ENCODE measurements at regions not wholly inside any gene's neighbourhood (a gene's known extent, or its start where the extent isn't known, plus 50 kb on each side); places are given as distances from the start of the nearest gene placed in this dataset.
"Not testable (repeated sequence)": the region's sequence is repeated elsewhere in the genome, so short reads cannot be mapped to it uniquely, and the experiment has no call there.

DNA sequence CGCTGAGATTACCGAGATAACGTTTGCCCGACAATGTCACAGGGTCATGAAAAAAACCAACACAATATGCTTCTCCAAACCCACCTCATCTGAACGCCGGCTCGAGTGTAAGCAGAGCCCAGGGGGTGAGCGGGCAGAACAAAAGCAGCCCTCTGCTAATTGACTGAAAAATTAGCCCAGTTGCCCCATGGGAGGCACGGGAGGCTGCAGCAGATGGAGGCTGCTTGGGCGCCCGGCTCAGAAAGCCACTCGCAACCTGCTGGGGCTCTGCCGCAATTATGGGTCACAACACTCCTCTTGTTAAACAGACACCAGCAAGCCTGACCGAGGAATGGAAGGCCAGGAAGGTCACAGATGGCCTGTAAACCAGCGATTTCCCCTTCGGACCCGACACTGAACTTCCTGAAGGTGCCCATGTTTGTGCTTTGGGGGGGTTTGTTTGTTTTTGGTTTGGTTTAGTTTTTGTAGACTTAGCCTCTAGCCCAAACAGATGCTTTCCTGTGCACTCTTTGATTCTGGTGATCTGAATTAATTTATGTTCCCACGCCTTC is 104.6 kb upstream of the IRX1 start:
- H3K36me3 ChIP-seq: no peaks in the 10 kb centered on the region
- no peak overlapping the region for H3K4me2 ChIP-seq
- 0 out of 2 replicates have a peak, but pooled peaks cover 5% of the 10 kb centered on the region for H3K4me1 ChIP-seq
- H3K4me3 ChIP-seq: no peak overlapping the region
- H3K27me3 ChIP-seq: no peaks in the 10 kb centered on the region
- H3K27ac ChIP-seq: no peak overlapping the region
- H4K20me1 ChIP-seq: no peaks in the 10 kb centered on the region
- H3K9me3 ChIP-seq: no peaks in the 10 kb centered on the region
- TF ChIP-seq Cebpa-rat (IDR thresholded peaks at IDR 0.05): no peak
- no peak overlapping the region for H3K9ac ChIP-seq

DNA sequence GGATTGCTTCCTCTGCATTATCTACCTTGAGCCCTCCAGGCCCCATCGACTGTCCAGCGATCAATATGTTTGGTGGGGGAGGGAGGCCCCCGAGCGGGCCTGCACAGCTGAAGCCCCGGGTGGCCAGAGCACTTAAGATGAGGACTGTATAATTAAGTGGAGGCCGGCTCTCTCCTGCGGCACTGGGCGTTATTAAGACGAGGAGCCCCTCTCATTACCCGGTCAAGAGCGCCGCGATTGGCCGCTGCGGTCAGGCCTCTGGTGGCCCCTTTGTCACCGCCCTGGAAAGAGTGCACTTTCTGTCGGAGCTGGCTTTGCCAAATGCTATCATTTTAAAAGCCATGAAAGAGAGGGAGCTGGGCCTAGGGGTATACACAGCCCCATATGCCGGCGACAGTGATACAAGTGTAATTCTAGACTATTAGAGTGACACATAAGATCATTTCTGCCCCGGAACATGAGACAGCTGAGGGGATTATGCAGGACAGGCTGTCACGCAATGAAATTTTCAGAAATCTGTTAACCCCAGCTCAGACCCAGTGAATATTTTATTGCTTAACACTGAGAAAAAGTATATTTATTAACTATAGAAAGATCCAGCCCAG is 106.3 kb upstream of the IRX1 start:
- no peak overlapping the region for H3K4me3 ChIP-seq
- H3K27me3 ChIP-seq: no peaks in the 10 kb centered on the region
- H3K9ac ChIP-seq: no peak overlapping the region
- TF ChIP-seq Cebpa-rat (IDR thresholded peaks at IDR 0.05): no peak
- no peak overlapping the region for H3K27ac ChIP-seq
- 0 out of 2 replicates have a peak, but pooled peaks cover 5% of the 10 kb centered on the region for H3K4me1 ChIP-seq
- H3K4me2 ChIP-seq: no peak overlapping the region
- no peaks in the 10 kb centered on the region for H3K9me3 ChIP-seq
- no peaks in the 10 kb centered on the region for H3K36me3 ChIP-seq
- no peaks in the 10 kb centered on the region for H4K20me1 ChIP-seq

DNA sequence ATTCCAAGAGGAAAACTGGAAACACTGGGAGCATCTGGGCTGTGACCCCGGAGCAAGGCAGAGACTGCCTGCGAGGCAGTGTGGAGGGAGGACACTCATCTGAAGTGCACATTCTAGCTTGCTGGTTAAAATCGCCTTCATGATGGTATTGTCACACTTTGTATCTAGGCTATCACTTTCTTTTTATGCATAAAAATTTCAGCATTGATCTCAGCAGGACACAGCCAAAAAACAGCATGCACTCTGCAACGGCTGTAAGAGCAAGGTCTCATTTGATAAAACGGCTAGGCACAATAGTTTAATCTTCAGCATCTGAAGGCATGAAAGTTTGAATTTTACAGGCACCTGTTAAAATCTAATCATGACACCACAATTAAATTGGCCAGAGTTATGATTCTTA is 110.8 kb upstream of the IRX1 start:
- H3K4me1 ChIP-seq: 0 out of 2 replicates have a peak, but pooled peaks cover 5% of the 10 kb centered on the region
- no peak overlapping the region for H3K9ac ChIP-seq
- no peaks in the 10 kb centered on the region for H3K36me3 ChIP-seq
- no peak for TF ChIP-seq Cebpa-rat (IDR thresholded peaks at IDR 0.05)
- H4K20me1 ChIP-seq: no peaks in the 10 kb centered on the region
- no peak overlapping the region for H3K4me2 ChIP-seq
- H3K9me3 ChIP-seq: no peaks in the 10 kb centered on the region
- no peak overlapping the region for H3K4me3 ChIP-seq
- no peaks in the 10 kb centered on the region for H3K27me3 ChIP-seq
- H3K27ac ChIP-seq: no peak overlapping the region

DNA sequence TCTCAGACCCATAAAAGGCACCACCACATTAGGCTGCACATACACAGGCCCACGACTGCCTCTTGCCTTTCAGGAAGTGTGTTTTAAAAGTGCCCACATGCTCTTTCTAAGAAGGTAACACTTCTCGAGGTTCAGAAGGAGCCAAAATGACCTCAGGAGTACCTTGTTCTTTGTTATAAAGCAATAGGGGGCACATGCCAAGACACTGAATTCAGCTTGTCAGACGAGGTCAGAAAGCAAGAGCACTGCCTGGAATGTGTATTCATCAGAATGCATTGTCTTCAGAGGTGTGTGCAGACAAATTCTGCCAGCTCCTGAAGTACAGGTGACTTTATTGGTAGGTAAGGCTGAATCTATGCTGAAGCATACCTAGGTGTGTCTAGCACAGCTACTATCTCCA is 114.5 kb upstream of the IRX1 start:
- no peaks in the 10 kb centered on the region for H3K9me3 ChIP-seq
- no peaks in the 10 kb centered on the region for H4K20me1 ChIP-seq
- no peak overlapping the region for H3K4me3 ChIP-seq
- H3K9ac ChIP-seq: no peak overlapping the region
- no peak overlapping the region for H3K27ac ChIP-seq
- H3K27me3 ChIP-seq: no peaks in the 10 kb centered on the region
- H3K4me1 ChIP-seq: peaks cover 4% of the 10 kb centered on the region; the same call in 1 of the 2 replicates
- no peak overlapping the region for H3K4me2 ChIP-seq
- no peak for TF ChIP-seq Cebpa-rat (IDR thresholded peaks at IDR 0.05)
- H3K36me3 ChIP-seq: no peaks in the 10 kb centered on the region

DNA sequence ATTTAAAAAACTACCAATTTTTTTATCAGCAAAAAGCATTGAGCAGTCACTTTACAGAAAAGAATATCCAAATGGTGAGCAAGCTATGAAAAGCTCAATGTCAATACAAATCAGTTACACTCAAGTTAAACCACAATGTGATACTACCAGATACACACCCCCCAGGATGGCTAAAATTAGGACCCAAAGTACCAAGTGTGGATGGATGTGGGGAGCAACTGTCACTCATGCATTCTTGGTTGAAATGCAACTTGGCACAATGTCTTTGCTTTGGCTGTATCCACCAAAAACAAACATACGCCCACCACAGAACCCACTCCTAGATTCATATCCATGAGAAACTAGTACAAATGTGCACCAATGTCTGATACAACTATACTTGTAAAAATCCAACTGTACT is 120.0 kb upstream of the IRX1 start:
- Histone ChIP-seq H3K27ac (no peak overlapping the region), H3K9ac (no peak overlapping the region), H3K27me3 (no peaks in the 10 kb centered on the region), H3K4me2 (no peak overlapping the region), H3K36me3 (no peaks in the 10 kb centered on the region), H3K9me3 (peaks cover 3% of the 10 kb centered on the region; the same call in 1 of the 2 replicates), H3K4me3 (no peak overlapping the region), H4K20me1 (no peaks in the 10 kb centered on the region), H3K4me1 (peaks cover 9% of the 10 kb centered on the region)
- no peak for TF ChIP-seq Cebpa-rat (IDR thresholded peaks at IDR 0.05)

DNA sequence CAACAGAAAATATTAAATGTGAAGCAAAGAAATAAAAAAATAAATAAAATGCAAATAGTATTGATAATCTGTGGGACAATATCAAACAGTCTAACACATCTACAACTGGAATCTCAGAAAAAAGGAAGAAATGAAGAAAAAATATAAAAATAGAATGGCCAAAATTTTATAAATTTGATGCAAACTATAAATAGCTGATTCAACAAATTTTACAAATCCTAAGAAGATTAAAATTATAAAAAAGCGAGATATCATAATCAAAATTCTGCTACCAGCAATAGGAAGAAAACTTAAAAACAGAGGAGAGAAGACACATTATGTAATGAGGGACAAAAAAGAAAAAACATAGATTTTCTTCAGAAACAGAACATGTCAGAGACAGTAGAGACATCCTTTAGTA is 129.2 kb upstream of the IRX1 start:
- H3K27me3 ChIP-seq: no peaks in the 10 kb centered on the region
- H4K20me1 ChIP-seq: no peaks in the 10 kb centered on the region
- H3K9ac ChIP-seq: no peak overlapping the region
- H3K9me3 ChIP-seq: peaks cover 10% of the 10 kb centered on the region
- no peak overlapping the region for H3K27ac ChIP-seq
- H3K4me3 ChIP-seq: no peak overlapping the region
- peaks cover 6% of the 10 kb centered on the region for H3K4me1 ChIP-seq
- no peaks in the 10 kb centered on the region for H3K36me3 ChIP-seq
- no peak for TF ChIP-seq Cebpa-rat (IDR thresholded peaks at IDR 0.05)
- H3K4me2 ChIP-seq: no peak overlapping the region

DNA sequence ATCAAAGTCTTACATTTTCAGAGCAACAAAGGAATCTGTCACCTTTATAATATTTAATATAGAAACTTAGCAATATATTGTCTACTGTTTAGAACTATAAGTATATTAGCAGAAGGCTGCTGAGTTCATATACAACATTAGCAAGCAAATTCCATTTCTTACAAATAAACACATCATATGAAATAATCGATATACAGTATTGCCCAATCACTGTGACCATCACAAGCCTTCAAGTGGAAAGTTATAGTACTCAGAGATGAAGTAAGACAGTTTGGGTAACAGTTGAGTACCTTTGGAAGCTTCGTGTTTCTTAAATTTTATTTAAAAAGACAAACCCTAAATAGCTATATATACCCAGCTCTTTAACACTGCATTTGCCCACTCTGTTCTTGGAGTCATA is 135.2 kb upstream of the IRX1 start:
- Histone ChIP-seq H3K4me1 (peaks cover 15% of the 10 kb centered on the region), H3K27ac (no peak overlapping the region), H3K36me3 (no peaks in the 10 kb centered on the region), H3K4me2 (no peak overlapping the region), H3K4me3 (no peak overlapping the region), H3K9ac (no peak overlapping the region), H3K9me3 (no peaks in the 10 kb centered on the region), H3K27me3 (no peaks in the 10 kb centered on the region), H4K20me1 (no peaks in the 10 kb centered on the region)
- no peak for TF ChIP-seq Cebpa-rat (IDR thresholded peaks at IDR 0.05)

DNA sequence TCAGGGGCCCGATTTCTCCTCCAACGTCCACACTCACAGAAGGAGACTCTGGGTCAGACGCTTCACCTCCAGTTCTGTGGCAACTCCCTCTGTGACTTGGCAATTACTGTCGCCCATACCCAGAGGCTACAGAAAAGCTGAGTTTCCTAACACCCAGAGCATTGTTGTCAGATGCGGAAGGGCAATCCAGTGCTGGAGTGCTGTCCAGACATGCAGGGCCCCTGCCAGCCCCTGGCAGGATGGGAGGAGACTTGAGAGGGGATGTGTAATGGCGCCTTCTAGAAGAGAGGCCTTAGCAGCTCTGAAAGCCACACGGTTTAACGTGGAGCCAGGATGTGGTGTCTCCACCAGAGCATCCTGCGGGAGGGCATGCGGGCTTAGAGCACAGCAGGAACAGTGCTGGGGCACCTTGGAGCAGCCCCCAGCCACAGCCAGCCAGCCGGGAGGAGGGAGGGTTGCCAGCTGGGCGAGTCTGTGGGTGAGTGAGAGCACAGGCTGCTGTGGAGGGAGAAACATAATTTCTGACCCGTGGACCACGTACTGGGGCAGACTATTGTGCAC is 139.4 kb upstream of the IRX1 start:
- H3K4me3 ChIP-seq: no peak overlapping the region
- H3K4me2 ChIP-seq: no peak overlapping the region
- H3K27ac ChIP-seq: no peak overlapping the region
- peaks cover 6% of the 10 kb centered on the region for H3K4me1 ChIP-seq
- no peaks in the 10 kb centered on the region for H4K20me1 ChIP-seq
- no peaks in the 10 kb centered on the region for H3K36me3 ChIP-seq
- TF ChIP-seq Cebpa-rat (IDR thresholded peaks at IDR 0.05): no peak
- no peaks in the 10 kb centered on the region for H3K27me3 ChIP-seq
- H3K9ac ChIP-seq: no peak overlapping the region
- H3K9me3 ChIP-seq: no peaks in the 10 kb centered on the region

DNA sequence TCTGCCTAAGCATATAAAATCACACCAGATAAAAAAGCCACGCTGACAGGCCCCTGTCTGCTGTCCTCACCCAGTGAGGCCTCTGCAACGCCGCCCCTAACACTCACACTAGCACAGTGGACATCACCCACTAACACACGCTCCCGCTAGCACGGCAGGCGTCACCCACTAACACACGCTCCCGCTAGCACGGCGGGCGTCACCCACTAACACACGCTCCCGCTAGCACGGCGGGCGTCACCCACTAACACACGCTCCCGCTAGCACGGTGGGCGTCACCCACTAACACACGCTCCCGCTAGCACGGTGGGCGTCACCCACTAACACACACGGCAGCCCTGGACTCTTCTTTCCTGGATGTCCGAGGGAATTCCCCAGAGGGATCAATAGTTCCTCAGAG is 141.6 kb upstream of the IRX1 start:
- not testable (repeated sequence) for H3K9me3 ChIP-seq, H3K27ac ChIP-seq, H3K4me3 ChIP-seq, H3K4me2 ChIP-seq, H3K4me1 ChIP-seq, H4K20me1 ChIP-seq, H3K9ac ChIP-seq, H3K36me3 ChIP-seq, H3K27me3 ChIP-seq

DNA sequence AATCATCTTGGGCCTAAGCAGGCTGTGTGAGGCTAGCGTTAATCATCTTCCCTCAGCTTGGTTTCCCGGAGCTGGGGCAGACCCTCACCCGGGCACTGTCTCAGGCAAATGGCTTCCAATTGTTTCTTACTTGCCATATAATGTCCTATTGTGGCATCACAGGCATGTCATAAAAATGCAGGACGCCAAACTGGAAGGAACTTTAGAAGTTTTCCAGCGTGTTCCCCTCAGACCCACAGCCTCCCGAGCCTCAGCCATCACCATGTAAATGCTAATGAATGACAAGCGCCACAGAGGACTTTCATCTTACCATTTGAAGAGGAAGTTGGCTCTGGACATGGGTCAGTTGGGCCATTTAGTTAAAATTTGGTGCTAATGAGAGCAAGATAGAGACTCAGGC is 143.0 kb upstream of the IRX1 start:
- Histone ChIP-seq H3K9ac (no peak overlapping the region), H4K20me1 (no peaks in the 10 kb centered on the region), H3K4me2 (no peak overlapping the region), H3K27me3 (no peaks in the 10 kb centered on the region), H3K27ac (no peak overlapping the region), H3K4me1 (0 out of 2 replicates have a peak, but pooled peaks cover 5% of the 10 kb centered on the region), H3K9me3 (no peaks in the 10 kb centered on the region), H3K36me3 (no peaks in the 10 kb centered on the region), H3K4me3 (no peak overlapping the region)
- no peak for TF ChIP-seq Cebpa-rat (IDR thresholded peaks at IDR 0.05)

Measured in BLaER1 (cell line).